ENCODE measurements at regions not wholly inside any gene's neighbourhood (a gene's known extent, or its start where the extent isn't known, plus 50 kb on each side); places are given as distances from the start of the nearest gene placed in this dataset.

DNA sequence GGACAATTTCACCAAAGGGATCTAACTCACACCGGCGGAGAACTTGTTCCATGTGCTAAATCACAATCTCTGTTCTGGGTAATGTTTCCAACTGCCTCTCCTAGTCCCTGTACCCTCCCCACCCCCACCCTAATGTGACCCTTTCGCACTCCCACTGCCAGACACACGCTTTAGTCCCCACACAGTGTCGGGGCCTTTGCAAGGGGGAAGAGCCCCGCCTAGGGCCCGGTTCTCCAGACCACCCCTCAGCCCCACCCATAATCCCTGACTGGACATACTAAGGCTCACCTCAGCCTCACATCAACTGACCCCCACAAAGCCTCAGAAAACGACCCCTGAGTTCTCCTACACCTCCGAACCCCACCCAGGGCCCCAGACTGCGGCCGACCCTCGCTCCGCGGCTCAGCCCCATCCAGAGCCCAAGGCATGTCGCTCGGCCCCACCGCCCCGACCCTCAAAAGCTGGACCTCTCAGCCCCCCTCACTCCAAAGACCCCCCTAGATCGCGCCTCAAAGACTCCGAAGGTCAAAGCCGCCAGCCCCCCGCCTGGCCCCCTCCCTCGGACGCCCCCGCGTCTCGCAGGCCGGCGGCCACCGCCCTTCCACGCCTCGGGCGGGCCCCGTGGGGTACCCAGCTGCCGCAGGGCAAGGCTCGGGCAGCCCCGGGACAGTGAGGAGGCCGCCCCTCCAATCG, 72.0 kb upstream of the MAP4 start:
- no peak for TF ChIP-seq CTCF (IDR thresholded peaks at IDR 0.05)
- no peak for TF ChIP-seq POLR2AphosphoS5 (IDR thresholded peaks at IDR 0.05)
- no peak for TF ChIP-seq EP300 (IDR thresholded peaks at IDR 0.05)
- TF ChIP-seq POLR2A (IDR thresholded peaks at IDR 0.05), result no peak

All from sigmoid colon (tissue), 4 donors.